Body of pancreas (tissue), 4 donors: ENCODE measurements at regions not wholly inside any gene's neighbourhood (a gene's known extent, or its start where the extent isn't known, plus 50 kb on each side); places are given as distances from the start of the nearest gene placed in this dataset.

ENCODE experiments used
- ATAC-seq: fragments of 150-250 bp; one replicate; pipeline ENCODE4 v1.9.1; 2016
- DNase-seq, 4 donors: peaks; one replicate each; pipeline ENCODE4 v3.0.0-alpha.2; 2019
- H3K27ac ChIP-seq, 4 donors: fragments of 200-600 bp; sonication (generic); 1 replicate in 3 of 4; 2 replicates in 1 of 4; pipeline versions ENCODE4 v1.5.1 to v1.6.1; 2016 to 2019; ENCODE audit warnings: mild to moderate bottlenecking in 1 of 4, mixed read lengths in 1 of 4, moderate library complexity in 1 of 4
- H3K27me3 ChIP-seq, 2 donors: fragments of 200-600 bp; sonication (generic); one replicate each; pipeline ENCODE4 v1.6.0; 2016; ENCODE audit warnings: mild to moderate bottlenecking in 1 of 2
- H3K36me3 ChIP-seq, 2 donors: fragments of 200-600 bp; sonication (generic); replicated peaks in 1 of 2; 2 replicates each; pipeline ENCODE4 v1.5.1; 2016; ENCODE audit warnings: low read depth in 2 of 2; ENCODE audit not compliant: insufficient read depth in 1 of 2
- H3K4me1 ChIP-seq: fragments of 200-600 bp; sonication (generic); one replicate; pipeline ENCODE4 v1.6.0; 2016
- H3K4me3 ChIP-seq, 2 donors: fragments of 200-600 bp; sonication (generic); 1 replicate in 1 of 2; 2 replicates in 1 of 2; pipeline ENCODE4 v1.5.1; 2016 to 2019
- H3K9me3 ChIP-seq, 3 donors: fragments of 200-600 bp; sonication (generic); 1 replicate in 2 of 3; 2 replicates in 1 of 3; pipeline ENCODE4 v1.5.1; 2016
- CTCF ChIP-seq, 7 experiments: fragments of 450-650 bp in 4 of 7; fragments of 200-600 bp in 3 of 7; sonication (generic) in 3 of 7; IDR thresholded peaks; one replicate each; pipeline ENCODE4 v1.5.1; 2016 to 2019; ENCODE audit warnings: antibody characterized with exemption in 7 of 7
- POLR2A ChIP-seq, 3 donors: fragments of 450-650 bp; IDR thresholded peaks; one replicate each; pipeline ENCODE4 v1.6.1; 2016; ENCODE audit warnings: antibody characterized with exemption in 3 of 3, mild to moderate bottlenecking in 2 of 3
- WGBS, 2 donors: methylation state at CpG; one replicate each; pipeline ENCODE4 v1.1.5; 2017; 5-methylcytosine and 5-hydroxymethylcytosine counted together
- intact Hi-C: fragments of 100-400 bp; cut with DNase I; formaldehyde crosslinking; loops from one replicate; pipeline ENCODE4 v1.15.1; 2023

- Histone ChIP-seq H3K4me1 (no peaks in the 10 kb centered on the region), H3K4me3 (no peak overlapping the region), H3K9me3 (no peaks in the 10 kb centered on the region), H3K27me3 (no peaks in the 10 kb centered on the region), H3K27ac (no peak overlapping the region), H3K36me3 (no peaks in the 10 kb centered on the region)
- no peak for ATAC-seq
- intact Hi-C loops, result no loop called here
- no peak for DNase-seq
- no peak for TF ChIP-seq POLR2A (IDR thresholded peaks at IDR 0.05)
- TF ChIP-seq CTCF (IDR thresholded peaks at IDR 0.05), result no peak
- WGBS, 2 donors, result 48 to 75% methylated on average over 1 of the region's 1 CpG
Measured at GRCh38 chr6:113750151-113750855, 106.8 kb upstream of the MARCKS start.

DNA sequence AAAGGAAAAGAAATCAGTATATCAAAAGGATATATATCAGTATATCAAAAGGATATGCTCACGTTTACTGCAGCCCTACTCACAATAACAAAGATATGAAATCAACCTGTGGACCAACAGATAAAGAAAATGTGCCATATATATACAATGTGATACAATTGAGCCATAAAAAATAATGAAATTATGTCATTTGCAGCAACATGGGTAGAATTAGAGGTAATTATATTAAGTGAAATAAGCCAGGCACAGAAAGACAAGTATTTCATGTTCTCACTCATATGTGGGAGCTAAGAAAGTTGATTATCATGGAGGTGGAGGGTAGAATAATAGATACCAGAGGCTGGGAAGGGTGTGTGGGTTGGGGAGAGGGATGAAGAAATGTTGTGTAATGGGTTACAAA is 102.9 kb upstream of the MARCKS start:
- 78 to 81% methylated on average over 1 of the region's 1 CpG for WGBS, 2 donors
- TF ChIP-seq POLR2A (IDR thresholded peaks at IDR 0.05) (no peak), CTCF (IDR thresholded peaks at IDR 0.05) (no peak)

DNA sequence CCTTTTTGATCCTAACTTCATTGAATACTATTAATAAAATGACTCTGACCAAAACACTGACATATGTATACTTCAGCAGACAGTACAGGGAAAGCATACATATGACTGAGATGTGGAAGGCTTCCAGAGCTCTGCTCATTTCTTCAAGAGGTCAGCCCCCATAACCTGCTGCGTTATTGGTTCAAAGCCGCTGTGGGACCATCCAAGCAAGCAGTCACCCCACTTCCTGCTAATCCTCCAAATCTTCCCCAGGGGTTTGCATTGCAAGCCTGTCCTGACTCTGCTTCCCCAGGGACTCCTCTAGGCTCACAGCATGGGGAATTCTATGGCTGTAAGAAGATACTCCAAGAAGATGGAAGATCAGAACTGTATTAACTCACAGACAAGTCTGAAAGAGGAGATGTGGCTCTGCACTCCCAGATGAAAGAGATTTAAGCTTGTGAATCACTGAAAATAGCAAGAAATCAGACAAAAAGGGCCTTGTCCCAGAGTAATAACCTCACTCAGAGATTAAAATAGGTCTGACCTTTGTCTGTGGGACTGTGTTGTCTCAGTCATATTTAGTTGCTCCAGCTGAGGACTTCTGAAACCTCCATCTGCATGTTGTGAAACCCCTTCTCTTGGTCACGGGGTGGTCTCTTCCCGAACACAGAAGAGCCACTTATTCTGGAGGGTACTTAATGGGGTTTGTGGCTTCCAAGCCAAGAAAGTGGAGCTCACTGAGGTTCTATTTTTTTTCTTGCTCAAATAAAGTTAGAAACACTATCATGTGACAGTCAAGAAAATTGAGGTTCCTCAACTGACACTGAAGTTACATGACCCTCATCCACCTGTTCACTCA is 101.5 kb upstream of the MARCKS start:
- no peak for ATAC-seq

More for the DNA sequence above, 102.9 kb upstream of the MARCKS start:
- no peak overlapping the region for H3K4me3 ChIP-seq
- no peak overlapping the region for H3K27ac ChIP-seq
- no peak for ATAC-seq
- H3K27me3 ChIP-seq, result no peaks in the 10 kb centered on the region
- intact Hi-C loops, result no loop called here
- no peaks in the 10 kb centered on the region for H3K36me3 ChIP-seq
- DNase-seq, result no peak
- H3K4me1 ChIP-seq, result no peaks in the 10 kb centered on the region
- H3K9me3 ChIP-seq, result no peaks in the 10 kb centered on the region

GRCh38 chr6:113756290-113756665 is 100.9 kb upstream of the MARCKS start:
- WGBS, 2 donors, result 96 to 100% methylated on average over 2 of the region's 2 CpGs
- TF ChIP-seq CTCF (IDR thresholded peaks at IDR 0.05) (no peak), POLR2A (IDR thresholded peaks at IDR 0.05) (no peak)
- Histone ChIP-seq H3K4me1 (no peaks in the 10 kb centered on the region), H3K9me3 (no peaks in the 10 kb centered on the region), H3K4me3 (no peak overlapping the region), H3K27ac (no peak overlapping the region), H3K36me3 (no peaks in the 10 kb centered on the region), H3K27me3 (no peaks in the 10 kb centered on the region)
- ATAC-seq, result no peak
- no peak for DNase-seq
- intact Hi-C loops, result no loop called here

More for the DNA sequence above, 101.5 kb upstream of the MARCKS start:
- no peaks in the 10 kb centered on the region for H3K27me3 ChIP-seq
- no peaks in the 10 kb centered on the region for H3K9me3 ChIP-seq
- TF ChIP-seq CTCF (IDR thresholded peaks at IDR 0.05) (no peak), POLR2A (IDR thresholded peaks at IDR 0.05) (no peak)
- no peak overlapping the region for H3K27ac ChIP-seq
- WGBS, 2 donors, result 92 to 94% methylated on average over 3 to 4 of the region's 4 CpGs
- intact Hi-C loops, result no loop called here
- no peak overlapping the region for H3K4me3 ChIP-seq
- no peaks in the 10 kb centered on the region for H3K36me3 ChIP-seq
- no peak for DNase-seq
- no peaks in the 10 kb centered on the region for H3K4me1 ChIP-seq
